NCI-H69 (cell line): ENCODE measurements at regions not wholly inside any gene's neighbourhood (a gene's known extent, or its start where the extent isn't known, plus 50 kb on each side); places are given as distances from the start of the nearest gene placed in this dataset.

Source experiments
- DNase-seq: peaks from one replicate; lab custom pipeline; 2025; lab: John Stamatoyannopoulos, UW

DNA sequence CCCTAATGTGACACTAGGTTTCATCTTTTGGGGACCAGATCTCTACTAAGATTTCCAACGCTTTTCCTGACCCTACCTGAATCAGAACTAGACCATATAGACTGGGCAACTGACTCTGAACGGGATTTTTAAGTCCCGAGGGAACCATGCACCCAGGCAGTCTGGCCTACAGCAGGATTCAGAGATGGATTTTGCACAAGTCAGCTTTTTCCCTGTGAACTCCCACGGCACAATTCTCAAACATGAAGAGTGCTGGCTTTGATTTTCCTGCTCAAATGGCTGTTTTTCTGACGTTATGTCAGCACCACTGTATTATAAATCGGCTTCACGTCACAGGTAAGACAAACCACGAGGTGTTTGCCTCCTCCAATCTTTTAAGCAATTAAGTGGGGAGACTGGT is 409.1 kb downstream of the TCERG1L start:
- no peak for DNase-seq

DNA sequence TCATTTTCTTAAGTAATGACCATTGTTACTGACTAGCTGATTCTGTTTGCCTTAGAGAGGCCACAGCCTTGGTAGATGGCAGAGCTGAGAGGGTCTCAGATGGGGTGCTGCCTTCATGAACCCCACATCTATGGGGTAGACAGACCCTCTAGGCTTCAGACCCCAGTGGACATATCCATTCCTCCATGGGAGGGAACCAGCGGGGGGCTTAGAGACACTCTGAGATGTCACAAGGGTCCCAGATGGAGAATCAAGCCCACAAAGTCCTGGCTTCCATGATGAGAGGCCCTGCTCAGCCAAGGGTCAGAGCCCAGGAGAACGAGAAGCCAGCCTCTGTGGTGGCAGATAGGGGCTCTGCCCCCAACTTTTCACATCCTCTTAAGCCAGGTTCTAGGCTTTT is 408.6 kb downstream of the TCERG1L start:
- DNase-seq = no peak

DNA sequence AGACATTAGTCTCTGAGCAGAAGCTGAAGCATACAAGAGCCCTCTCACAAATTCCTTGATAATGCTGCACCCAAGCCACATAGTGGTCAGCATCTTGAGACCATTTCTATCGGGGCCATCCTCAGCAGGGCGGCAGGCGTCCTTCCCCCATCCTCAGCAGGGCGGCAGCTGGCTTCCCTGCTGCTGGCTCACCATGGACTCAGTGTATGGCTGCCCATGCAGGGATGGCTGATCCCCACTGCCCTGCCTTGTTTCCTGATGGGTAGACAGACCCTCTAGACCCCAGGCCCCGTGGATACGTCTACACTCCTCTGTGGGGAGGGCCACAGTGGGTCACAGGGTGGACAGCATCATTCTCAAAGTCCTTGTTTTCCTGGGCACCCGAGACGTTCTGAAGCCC is 406.8 kb downstream of the TCERG1L start:
- DNase-seq = no peak

DNA sequence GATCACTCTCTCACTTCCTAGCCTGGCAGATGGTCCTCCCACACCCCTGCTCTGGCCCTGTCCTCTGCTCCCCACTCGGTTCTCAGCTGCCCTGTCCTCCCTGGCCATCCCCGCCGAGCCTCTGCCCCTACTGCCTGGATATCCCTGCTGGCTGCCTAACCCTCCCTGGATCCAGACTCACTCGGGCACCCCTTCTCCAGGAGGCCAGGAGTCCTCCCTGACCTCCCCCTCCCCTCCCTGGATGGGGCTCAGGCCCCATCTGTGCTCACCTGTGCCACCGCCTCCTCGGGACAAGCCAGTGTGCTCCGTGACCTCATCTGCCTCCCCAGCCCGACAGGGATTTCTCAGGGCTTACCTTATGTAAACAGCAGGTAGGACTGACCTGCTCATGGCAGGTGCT is 406.1 kb downstream of the TCERG1L start:
- DNase-seq = no peak

DNA sequence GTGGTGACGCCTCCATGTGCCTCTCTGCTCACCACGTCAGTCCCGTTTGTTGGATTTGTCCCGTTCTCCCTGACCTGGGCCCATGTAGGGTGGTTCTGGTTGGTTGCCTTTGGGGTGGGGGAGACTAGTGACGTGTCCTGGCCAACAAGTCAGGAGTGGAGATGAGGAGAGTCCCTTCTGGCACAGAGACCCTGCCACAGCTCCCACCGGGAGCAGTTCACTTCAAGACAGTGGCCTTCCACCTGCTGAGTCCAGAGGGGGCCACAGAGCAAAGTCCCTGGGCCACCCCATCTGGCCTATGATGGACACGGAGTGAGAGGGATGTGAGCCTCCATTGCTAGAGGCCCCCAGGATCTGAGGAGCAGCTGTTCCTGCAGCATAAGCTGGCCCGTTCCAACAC is 405.6 kb downstream of the TCERG1L start:
- DNase-seq = no peak

DNA sequence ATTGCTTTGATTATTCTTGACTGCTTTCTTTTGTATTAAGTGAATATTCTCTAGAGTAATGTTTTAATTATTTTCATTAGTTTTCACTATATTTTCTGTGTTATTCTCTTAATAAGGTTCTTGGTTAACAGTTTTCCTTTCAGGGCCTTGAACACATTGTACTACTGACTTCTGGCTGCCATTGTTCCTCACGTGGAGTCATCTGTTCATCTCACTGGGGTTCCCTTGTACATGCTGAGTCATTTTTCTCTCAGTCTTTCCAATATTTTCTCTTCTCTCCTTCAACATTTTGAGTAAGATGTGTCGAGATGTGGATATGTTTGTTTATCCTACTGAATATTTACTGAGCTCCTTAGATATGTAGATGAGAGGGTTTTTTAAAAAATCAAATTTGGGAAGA is 400.7 kb downstream of the TCERG1L start:
- DNase-seq = no peak

DNA sequence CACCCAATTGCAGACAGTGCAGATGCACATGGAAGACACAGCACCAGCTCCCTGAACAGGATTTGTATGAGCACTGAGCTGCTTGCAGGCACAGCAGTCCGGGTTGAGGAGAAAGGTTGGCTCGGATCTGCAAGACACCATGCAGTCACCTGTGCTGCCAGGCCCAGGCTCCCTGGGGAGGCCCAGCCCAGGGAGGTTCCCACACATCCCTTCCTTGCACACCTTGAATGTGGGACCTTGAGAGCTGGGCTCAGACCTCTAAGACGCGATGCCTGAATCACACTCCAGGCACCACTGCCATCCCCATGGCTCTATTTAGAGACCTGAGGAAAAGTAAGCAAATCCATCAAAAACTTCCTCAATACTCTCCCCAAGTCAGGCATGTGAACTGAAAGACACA is 397.7 kb downstream of the TCERG1L start:
- no peak for DNase-seq

DNA sequence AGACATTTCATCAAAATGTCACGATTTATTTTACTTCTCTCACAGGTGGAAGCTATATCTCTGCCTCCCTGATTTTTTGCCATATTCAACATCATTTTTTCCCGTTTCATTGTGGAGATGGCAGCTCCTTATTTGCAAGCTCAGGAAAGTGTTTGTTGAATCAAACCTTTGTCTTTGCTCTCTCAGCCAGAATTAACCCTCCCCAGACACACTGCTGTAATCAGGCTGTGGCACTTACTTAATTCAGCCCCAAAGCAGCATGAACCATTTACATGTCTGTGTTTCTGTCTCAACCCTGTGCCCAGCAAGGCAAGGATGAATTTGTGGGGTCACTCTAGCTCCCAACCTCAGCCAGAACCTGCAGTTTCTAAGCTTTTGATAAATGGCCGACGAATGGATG is 397.2 kb downstream of the TCERG1L start:
- no peak for DNase-seq

DNA sequence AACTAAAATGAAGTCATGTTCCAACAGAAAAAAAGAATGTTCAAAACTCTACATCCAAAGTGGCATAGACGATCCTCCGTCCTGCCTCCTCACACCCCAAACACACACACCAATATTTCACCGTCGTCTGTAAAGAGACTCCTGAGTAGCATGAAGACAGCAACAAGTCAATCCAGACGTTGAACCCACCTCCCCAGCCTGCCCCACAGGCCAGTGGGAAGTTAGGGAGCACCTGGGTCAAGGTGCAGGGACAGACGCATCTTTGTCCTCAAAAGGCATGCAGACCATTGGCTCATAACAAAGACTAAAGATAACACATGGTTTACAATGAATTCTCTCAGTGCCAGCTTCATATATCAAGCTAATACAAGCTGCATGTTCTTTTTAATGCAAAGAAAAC is 396.5 kb downstream of the TCERG1L start:
- DNase-seq = no peak

DNA sequence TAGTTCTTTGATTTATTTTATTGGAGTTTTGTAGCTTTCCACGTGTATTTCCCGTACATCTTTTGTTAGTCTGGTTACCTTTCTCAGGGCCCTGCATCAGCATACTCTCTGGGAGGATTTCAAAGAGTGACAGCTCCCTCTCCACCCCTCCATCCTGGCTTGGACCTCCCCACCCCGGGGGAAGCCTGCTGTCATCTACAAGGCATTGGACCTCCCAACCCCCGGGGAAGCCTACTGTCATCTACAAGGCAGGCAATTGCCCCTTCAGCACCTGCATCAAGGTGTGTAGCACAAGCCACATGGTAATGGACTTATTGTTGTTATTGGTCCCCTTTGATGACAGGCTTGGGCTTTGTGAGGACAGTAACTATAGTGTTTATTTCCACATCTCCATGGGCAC is 390.1 kb downstream of the TCERG1L start:
- DNase-seq = no peak

DNA sequence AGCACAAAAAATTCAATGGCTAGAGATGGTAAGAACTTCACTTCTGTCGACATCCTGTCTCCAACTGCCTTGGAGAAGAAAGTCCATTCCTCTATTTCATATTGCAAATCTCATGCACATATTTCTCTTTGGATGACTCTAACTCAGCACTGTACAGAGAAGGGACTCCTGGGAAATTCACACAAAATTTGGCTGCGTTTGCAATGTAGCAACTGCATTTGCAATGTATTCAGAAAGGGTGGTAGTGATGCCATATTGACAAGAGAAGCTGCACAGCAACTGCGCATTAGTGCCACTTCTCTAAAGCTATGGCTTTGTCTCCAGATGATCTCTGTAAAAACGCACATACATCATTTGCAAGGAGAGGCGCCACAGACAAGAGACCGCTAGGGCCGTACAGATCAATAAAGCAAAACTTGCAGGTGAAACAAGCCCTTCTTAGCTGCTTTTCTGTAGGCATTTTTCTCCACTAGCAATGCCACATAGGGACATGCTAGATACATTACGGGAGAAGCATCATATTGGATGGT is 389.5 kb downstream of the TCERG1L start:
- DNase-seq = no peak

DNA sequence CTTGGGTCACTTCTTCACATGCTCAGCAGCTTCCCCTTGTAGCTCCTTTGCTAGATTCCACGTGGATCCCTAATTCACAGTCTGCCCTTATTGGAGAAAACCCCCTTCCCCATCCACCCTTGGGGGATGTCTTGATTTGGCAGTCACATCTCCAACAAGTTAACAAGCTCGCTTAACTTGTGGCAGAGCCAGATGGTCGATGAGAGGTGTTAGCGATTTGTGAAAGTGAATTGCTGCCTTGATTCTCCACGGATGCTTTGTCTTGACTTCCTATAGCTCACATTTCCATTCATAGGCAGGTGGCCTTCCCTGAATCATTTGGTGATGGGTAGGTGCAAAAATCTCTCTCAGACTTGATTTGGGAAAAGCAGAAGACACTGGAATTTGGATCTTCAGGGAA is 387.9 kb downstream of the TCERG1L start:
- no peak for DNase-seq

DNA sequence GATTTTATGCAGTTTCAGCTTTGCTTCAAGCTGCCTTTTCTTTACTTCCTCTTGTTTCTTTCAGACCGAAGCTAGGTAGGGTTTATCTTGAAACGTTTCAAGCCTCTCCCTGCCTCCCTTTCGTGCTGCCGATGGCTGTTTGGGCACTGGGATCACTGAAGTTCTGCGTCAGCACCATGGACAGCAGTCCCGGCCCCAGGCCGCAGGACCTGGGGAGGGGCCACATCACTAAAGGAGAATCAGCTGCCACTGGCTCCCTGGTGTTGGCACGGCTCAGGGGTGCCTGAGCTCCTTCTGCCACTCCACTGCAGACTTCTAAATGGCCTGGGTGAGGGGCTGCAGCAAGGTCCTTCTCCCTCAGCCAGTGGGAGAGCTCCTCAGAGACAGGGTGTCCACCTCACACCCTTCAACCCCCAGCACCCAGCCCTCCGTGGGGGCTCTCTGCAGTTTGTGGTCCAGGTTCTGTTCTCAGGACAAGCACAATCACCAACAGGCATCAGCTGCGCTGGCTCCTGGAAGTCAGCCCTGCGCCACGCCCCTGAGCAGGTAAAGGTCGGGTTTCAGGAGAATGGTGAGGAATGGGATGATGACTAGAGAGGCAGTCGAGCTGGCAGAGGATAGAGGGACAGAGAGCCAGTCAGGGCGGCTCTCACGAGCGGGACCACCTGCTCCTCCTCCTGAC is 387.2 kb downstream of the TCERG1L start:
- no peak for DNase-seq

DNA sequence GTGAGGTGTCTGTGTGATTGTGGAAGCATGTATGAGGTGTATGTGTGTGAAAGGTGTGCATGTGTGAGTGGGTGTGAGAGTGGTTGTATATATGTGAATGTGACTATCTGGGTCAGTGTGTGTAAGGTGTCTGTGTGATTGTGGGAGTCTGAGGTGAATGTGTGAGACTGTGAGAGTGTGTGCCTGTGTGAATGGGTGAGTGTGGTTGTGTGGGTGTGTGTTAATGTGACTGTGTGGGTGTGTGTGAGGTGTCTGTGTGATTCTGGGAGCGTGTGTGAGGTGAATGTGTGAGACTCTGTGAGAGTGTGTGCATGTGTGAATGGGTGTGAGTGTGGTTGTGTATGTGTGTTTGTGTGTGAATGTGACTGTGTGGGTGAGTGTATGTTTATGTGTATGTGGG is 385.1 kb downstream of the TCERG1L start:
- DNase-seq = no peak

DNA sequence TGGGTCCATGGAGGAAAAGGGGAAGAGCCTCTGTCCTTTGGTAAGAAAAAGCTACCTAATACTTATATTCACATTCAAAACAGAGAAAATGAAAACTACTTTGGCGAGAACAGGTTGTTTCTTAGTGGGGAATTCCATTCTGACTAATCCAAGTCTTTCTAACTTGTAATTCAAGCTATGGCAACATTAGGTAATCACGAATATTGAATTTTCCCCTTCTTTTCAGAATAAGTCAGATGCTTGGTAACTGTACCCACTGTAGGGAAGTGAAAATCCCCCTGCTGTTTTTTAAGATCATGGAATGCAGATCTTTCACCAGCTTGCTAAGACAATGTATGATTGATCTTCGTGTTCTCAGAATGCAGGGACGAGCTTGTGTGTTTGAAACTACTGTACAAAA is 384.4 kb downstream of the TCERG1L start:
- DNase-seq = no peak

DNA sequence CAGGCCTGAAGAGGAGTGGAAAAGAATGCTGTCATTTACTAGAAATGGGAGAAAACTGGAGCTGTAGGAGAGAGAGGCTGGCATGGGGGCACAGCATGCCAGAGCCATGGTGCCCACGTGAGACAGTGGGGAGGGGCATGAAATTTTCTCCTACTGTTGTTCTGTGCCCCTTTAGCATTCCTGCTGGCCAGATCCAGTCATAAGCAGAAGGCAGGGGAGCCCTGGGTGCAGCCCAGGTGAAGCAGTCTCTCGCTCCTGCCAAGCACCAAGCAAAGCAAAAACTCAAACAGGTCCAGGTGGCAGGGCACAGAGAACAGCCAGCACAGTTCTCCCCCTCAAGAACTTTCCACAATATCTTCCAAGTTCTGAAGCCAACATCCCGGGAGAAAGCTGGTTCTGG is 383.2 kb downstream of the TCERG1L start:
- no peak for DNase-seq

DNA sequence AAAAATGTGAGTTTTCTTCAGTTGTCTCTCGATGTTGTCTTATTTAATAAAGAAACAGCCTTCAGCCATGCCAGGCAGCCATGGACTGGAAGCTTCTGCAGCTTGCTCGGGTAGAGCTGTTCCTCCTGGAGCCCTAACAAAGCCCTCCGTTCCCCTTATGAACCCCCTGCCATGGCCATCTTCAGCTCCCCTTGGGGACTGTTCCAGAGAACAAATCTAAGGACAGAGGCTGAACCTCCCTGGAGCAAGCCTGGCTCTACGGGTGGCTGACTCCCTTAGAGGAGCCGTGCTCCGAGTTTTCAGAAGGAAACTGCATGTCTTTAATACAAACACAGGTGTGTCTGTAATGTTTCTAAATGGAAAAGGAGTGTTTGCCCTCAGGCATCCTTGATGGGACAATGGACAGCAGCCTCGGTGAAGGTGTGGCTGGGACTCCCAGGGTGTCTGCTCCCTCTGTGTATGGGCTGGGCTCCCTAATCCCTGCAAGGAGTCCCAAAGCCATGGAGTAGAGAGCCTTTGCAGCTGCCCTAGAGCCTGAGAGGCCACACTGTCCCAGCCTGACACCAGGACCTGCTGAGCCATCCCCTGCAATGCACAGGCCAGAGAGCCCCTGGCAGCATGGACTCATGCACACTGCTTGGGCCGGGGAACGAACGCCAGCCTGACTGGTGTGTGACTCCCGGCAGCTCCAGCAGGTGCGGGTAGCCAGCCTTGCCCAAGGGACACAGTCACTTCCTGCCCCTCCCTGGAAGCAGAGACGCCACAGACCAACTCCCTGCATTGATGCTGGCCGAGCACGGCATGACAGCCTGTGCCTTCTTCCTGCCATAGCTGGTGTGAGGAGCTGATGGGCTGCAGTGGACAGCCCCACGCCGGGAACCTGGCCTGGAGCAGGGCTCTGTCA is 381.8 kb downstream of the TCERG1L start:
- peak; percentile 44 for DNase-seq

DNA sequence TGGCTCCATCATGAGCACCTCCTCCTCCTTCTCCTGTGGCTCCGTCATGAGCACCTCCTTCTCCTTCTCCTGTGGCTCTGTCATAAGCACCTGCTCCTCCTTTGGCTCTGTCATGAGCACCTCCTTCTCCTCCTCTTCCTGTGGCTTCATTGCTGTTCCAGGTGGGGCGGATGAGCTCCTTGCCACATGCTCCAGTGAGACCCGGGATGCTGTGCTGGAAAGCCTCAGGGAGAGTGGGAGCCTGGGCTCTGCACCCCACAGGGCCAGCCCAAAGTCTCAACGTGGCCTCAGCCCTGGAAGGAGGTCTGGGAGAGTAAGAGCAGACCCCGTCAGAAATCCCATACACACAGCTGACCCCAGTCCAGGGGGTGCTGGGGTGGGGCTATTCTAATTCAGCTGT is 380.7 kb downstream of the TCERG1L start:
- no peak for DNase-seq

DNA sequence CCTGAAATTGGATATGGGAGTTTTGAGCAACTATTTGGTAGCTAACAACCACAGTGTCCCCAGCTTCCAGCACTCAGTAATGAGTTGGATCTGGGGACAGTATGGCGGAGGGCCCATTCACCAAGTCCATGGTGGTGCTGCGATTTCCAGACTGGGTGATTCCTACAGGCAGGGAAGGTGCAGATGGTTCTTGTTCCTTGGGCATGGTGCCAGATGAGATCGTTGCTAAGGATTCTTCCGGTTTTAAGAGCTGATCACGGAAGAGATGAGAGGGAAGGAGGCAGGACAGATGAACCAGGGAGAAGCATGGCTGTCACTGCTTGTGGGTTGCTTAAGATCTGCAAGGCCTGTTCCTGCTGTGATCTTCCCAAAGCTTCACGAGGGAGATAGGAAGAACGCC is 380.3 kb downstream of the TCERG1L start:
- DNase-seq = no peak

DNA sequence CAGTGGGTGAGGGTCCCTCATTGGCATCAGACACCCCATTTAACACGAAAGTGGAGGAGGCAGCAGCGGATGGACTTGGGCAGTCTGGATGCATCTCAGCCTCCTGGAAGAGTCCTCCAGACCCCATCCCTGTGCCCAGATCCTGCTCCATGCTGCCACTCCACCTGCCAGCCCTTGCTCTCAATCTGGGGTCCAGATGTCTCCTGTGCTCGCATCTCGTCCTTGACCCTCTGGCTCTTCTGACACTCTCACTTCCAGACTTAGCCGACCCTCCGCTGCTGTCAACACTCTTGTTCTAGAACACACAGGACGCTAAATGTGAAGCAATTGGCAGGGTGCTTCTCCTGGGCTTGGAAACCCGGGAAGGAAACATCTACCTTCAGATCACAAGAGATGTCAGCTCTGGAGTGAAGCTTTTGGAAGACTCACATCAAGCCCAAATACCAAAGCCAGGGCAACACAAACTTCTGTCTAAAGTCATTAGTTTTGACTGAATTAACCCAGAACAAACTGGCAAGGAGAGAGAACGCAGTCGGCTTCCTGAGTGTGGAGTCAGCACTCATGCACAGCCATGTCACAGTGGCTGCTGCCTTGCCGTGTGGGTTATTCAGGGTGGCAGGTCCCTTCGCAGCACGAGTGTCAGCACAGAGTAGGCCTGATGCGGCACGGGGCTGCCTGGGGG is 379.1 kb downstream of the TCERG1L start:
- DNase-seq = no peak

DNA sequence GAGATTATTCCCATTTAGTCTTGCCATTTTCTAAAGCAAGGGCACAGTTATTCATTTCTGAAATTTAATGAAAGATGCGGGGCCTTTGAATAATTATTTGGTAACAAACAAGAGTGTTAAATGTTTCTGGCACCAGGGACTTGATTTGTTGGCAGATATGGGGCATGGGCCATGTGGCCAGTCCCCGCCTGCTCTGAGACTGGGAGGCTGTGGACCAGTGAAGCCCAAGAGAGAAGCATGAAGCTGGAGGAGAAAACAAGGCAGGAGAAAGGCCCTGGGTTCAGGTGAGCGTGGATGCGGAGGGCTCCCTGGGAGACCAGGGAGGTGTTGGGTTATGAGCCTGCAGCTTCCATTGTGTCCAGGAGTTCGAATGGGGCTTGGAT is 378.5 kb downstream of the TCERG1L start:
- no peak for DNase-seq

DNA sequence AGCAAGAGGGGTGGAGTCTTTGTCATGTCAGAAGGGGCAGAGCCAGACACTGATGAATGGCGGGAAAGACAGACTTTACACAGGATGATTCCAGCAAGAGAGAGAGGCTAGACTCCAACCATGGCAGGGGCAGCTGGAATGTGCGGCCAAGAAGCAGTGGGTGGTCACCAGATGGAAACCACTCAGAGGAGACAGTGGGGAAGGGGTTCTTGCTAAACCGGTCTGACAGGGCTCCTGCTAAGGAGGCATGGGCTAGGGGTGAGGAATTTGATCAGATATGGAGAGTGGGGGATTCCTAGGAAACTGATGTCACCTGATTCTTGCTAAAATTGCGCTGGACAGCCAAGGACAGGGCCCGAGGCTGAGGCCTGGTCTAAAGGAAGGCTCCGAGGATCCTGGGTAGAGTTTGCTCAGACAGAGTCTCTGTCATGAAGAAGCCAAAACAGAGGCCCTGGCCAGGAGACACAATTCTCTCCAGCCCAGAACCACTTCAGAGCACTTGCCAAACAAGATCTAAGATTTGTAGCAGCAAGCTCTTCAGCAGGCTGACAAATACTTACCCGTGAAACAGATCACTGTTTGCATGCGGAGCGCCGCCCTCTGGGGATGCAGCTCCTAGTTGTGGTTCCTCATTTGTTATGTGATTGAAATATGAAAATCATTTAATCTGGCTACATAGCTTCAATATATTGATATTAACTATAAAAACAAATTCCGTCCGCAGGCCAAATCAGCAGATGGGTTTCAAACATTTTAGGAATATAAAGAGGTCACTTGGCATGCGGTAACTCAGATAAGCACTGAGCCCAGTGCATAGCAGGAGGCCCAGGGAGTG is 377.0 kb downstream of the TCERG1L start:
- no peak for DNase-seq
